HFFc6 (cell line): ENCODE measurements at regions not wholly inside any gene's neighbourhood (a gene's known extent, or its start where the extent isn't known, plus 50 kb on each side); places are given as distances from the start of the nearest gene placed in this dataset.

Experiments
- DNase-seq: peaks from one replicate; pipeline ENCODE4 v3.0.0-alpha.2; 2018
- H3K27ac Mint-ChIP-seq: 2 replicates; pipeline ENCODE4 v1.8.0; 2020; ENCODE audit warnings: mild to moderate bottlenecking, mixed read lengths
- H3K27me3 Mint-ChIP-seq: 2 replicates; pipeline ENCODE4 v1.8.0; 2021; ENCODE audit warnings: mild to moderate bottlenecking, moderate library complexity, mixed read lengths; ENCODE audit not compliant: insufficient read depth
- H3K36me3 Mint-ChIP-seq: 2 replicates; pipeline ENCODE4 v1.8.0; 2021; ENCODE audit warnings: low read depth, mixed read lengths
- H3K4me1 Mint-ChIP-seq: 2 replicates; pipeline ENCODE4 v1.8.0; 2020; ENCODE audit warnings: low read depth, mixed read lengths
- H3K4me3 Mint-ChIP-seq: 2 replicates; pipeline ENCODE4 v1.8.0; 2020; ENCODE audit warnings: mild to moderate bottlenecking, moderate library complexity, mixed read lengths
- H3K9me3 Mint-ChIP-seq: 2 replicates; pipeline ENCODE4 v1.8.0; 2020; ENCODE audit warnings: mild to moderate bottlenecking, mixed read lengths
- CTCF ChIP-seq: fragments of 200-600 bp; sonication (generic); IDR thresholded peaks from 2 replicates; pipeline ENCODE4 v1.5.0; 2021; ENCODE audit warnings: antibody characterized with exemption, mild to moderate bottlenecking

GRCh38 chr18:39172695-39173421 is 1607.3 kb upstream of the CELF4 start:
- Mint-ChIP-seq H3K4me3 (no peak overlapping the region), H3K36me3 (no peaks in the 10 kb centered on the region; the same call in 1 of the 2 replicates), H3K27ac (no peak overlapping the region), H3K4me1 (no peaks in the 10 kb centered on the region), H3K27me3 (no peaks in the 10 kb centered on the region), H3K9me3 (peaks cover 13% of the 10 kb centered on the region; the same call in 1 of the 2 replicates)
- TF ChIP-seq CTCF, result no peak
- DNase-seq, result no peak

GRCh38 chr18:39168723-39169122 is 1603.1 kb upstream of the CELF4 start:
- no peak for DNase-seq
- H3K27me3 Mint-ChIP-seq, result no peaks in the 10 kb centered on the region
- peaks cover 21% of the 10 kb centered on the region for H3K9me3 Mint-ChIP-seq
- no peak overlapping the region for H3K4me3 Mint-ChIP-seq
- H3K27ac Mint-ChIP-seq, result no peak overlapping the region
- no peaks in the 10 kb centered on the region for H3K4me1 Mint-ChIP-seq
- no peak for TF ChIP-seq CTCF
- no peaks in the 10 kb centered on the region for H3K36me3 Mint-ChIP-seq

GRCh38 chr18:39167990-39168389 is 1602.4 kb upstream of the CELF4 start:
- H3K27ac Mint-ChIP-seq, result no peak overlapping the region
- no peaks in the 10 kb centered on the region for H3K27me3 Mint-ChIP-seq

GRCh38 chr18:39166776-39167175 is 1601.2 kb upstream of the CELF4 start:
- no peaks in the 10 kb centered on the region for H3K36me3 Mint-ChIP-seq
- H3K27me3 Mint-ChIP-seq, result no peaks in the 10 kb centered on the region
- TF ChIP-seq CTCF, result no peak
- peaks cover 21% of the 10 kb centered on the region for H3K9me3 Mint-ChIP-seq
- H3K27ac Mint-ChIP-seq, result no peak overlapping the region
- DNase-seq, result no peak
- no peaks in the 10 kb centered on the region for H3K4me1 Mint-ChIP-seq
- no peak overlapping the region for H3K4me3 Mint-ChIP-seq

More at GRCh38 chr18:39167990-39168389, 1602.4 kb upstream of the CELF4 start:
- H3K4me1 Mint-ChIP-seq, result no peaks in the 10 kb centered on the region
- no peak for DNase-seq
- H3K4me3 Mint-ChIP-seq, result no peak overlapping the region
- no peaks in the 10 kb centered on the region for H3K36me3 Mint-ChIP-seq
- peaks cover 21% of the 10 kb centered on the region for H3K9me3 Mint-ChIP-seq
- TF ChIP-seq CTCF, result no peak

GRCh38 chr18:39162013-39162827 is 1596.6 kb upstream of the CELF4 start:
- Mint-ChIP-seq H3K4me3 (no peak overlapping the region), H3K9me3 (peaks cover 17% of the 10 kb centered on the region), H3K27ac (no peak overlapping the region), H3K36me3 (no peaks in the 10 kb centered on the region), H3K4me1 (no peaks in the 10 kb centered on the region), H3K27me3 (no peaks in the 10 kb centered on the region)
- TF ChIP-seq CTCF, result no peak
- no peak for DNase-seq
